Mesendoderm (in vitro differentiated cells): ENCODE measurements at regions not wholly inside any gene's neighbourhood (a gene's known extent, or its start where the extent isn't known, plus 50 kb on each side); places are given as distances from the start of the nearest gene placed in this dataset.

Source experiments
- DNase-seq: peaks from one replicate; pipeline ENCODE4 v3.0.0; 2013
- H2AK5ac ChIP-seq: 2 replicates; pipeline ENCODE4 v1.6.1; 2013; ENCODE audit warnings: low read length, inconsistent platforms
- H2BK120ac ChIP-seq: 2 replicates; pipeline ENCODE4 v1.6.1; 2013; ENCODE audit warnings: low read depth, mild to moderate bottlenecking, low read length, moderate library complexity, mixed read lengths
- H2BK15ac ChIP-seq: replicated peaks from 2 replicates; pipeline ENCODE4 v1.6.1; 2013; ENCODE audit warnings: low read depth, mild to moderate bottlenecking, moderate library complexity
- H2BK5ac ChIP-seq: 2 replicates; pipeline ENCODE4 v1.6.1; 2013; ENCODE audit warnings: low read length, inconsistent platforms
- H3K18ac ChIP-seq: 2 replicates; pipeline ENCODE4 v1.6.1; 2013; ENCODE audit warnings: mild to moderate bottlenecking, low read length, mixed read lengths
- H3K23ac ChIP-seq: one replicate; pipeline ENCODE4 v1.6.1; 2013; ENCODE audit warnings: low read length
- H3K27ac ChIP-seq: 2 replicates; pipeline ENCODE4 v1.5.1; 2013; ENCODE audit warnings: low read depth, mild to moderate bottlenecking, inconsistent platforms, low read length, moderate library complexity
- H3K27me3 ChIP-seq: 2 replicates; pipeline ENCODE4 v1.6.1; 2013; ENCODE audit warnings: low read length, control low read depth, mild to moderate bottlenecking, inconsistent platforms; ENCODE audit not compliant: insufficient read depth, poor library complexity
- H3K36me3 ChIP-seq: 2 replicates; pipeline ENCODE4 v1.6.1; 2013; ENCODE audit warnings: low read length, inconsistent platforms; ENCODE audit not compliant: control insufficient read depth, insufficient read depth
- H3K4ac ChIP-seq: one replicate; pipeline ENCODE4 v1.6.1; 2013; ENCODE audit warnings: low read depth, mild to moderate bottlenecking, low read length, moderate library complexity
- H3K4me1 ChIP-seq: 2 replicates; pipeline ENCODE4 v1.6.1; 2013; ENCODE audit warnings: low read depth, low read length, inconsistent platforms; ENCODE audit not compliant: control insufficient read depth
- H3K4me2 ChIP-seq: 2 replicates; pipeline ENCODE4 v1.6.1; 2013; ENCODE audit warnings: low read length
- H3K4me3 ChIP-seq: 2 replicates; pipeline ENCODE4 v1.5.1; 2013; ENCODE audit warnings: mild to moderate bottlenecking, low read length
- H3K56ac ChIP-seq: one replicate; pipeline ENCODE4 v1.6.1; 2013; ENCODE audit warnings: low read length
- H3K79me1 ChIP-seq: 2 replicates; pipeline ENCODE4 v1.6.1; 2013; ENCODE audit warnings: low read length, inconsistent platforms
- H3K79me2 ChIP-seq: 2 replicates; pipeline ENCODE4 v1.6.1; 2013; ENCODE audit warnings: mild to moderate bottlenecking, low read length; ENCODE audit not compliant: control insufficient read depth, insufficient read depth
- H3K9ac ChIP-seq: 2 replicates; pipeline ENCODE4 v1.6.1; 2013; ENCODE audit warnings: low read length, inconsistent platforms
- H4K5ac ChIP-seq: one replicate; pipeline ENCODE4 v1.6.1; 2013; ENCODE audit warnings: low read length
- H4K8ac ChIP-seq: one replicate; pipeline ENCODE4 v1.6.1; 2013; ENCODE audit warnings: low read depth, mild to moderate bottlenecking, control low read depth, low read length, moderate library complexity
- WGBS: extraction: QIAGEN DNeasy Blood & Tissue Kit; methylation state at CpG from one replicate; pipeline ENCODE4 v1.1.7; 2013; ENCODE audit warnings: low lambda C conversion rate, missing lambda C conversion rate; ENCODE audit not compliant: insufficient coverage; ENCODE audit errors: extremely low coverage; 5-methylcytosine and 5-hydroxymethylcytosine counted together

DNA sequence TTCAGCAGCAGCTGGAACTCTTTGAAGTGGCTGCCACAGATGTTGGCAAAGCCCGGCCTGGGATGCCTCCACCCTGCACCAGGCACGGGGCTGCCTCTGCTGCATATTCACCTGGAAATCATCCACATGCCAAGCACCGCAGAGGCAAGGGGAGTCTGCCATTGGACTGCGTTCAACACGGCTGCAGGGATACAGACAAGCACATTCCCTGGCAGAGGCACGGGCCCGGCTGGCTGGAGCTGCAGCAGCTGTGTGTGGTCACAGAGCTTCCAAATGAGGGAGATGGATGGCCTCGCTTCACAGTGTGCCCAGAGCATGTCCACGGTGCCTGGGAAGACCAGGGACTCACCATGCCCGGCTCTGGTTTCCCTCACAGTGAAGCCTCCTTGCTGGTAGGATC, 1378.9 kb downstream of the TBC1D22A start:
- WGBS: no CpG with 5 or more reads among the region's 10 CpGs
- H3K79me1 ChIP-seq: no peaks in the 10 kb centered on the region
- H3K27me3 ChIP-seq: no peaks in the 10 kb centered on the region
- no peaks in the 10 kb centered on the region for H3K79me2 ChIP-seq
- no peaks in the 10 kb centered on the region for H3K4me1 ChIP-seq
- H2AK5ac ChIP-seq: no peak overlapping the region
- H3K36me3 ChIP-seq: no peaks in the 10 kb centered on the region
- no peak overlapping the region for H3K56ac ChIP-seq
- no peak overlapping the region for H2BK120ac ChIP-seq
- H4K8ac ChIP-seq: no peak overlapping the region
- no peak overlapping the region for H3K4me3 ChIP-seq
- H3K23ac ChIP-seq: no peak overlapping the region
- no peak overlapping the region for H3K18ac ChIP-seq
- H3K27ac ChIP-seq: no peak overlapping the region
- H2BK15ac ChIP-seq: no peak overlapping the region
- no peak overlapping the region for H3K4me2 ChIP-seq
- no peak overlapping the region for H2BK5ac ChIP-seq
- no peak for DNase-seq
- H3K9ac ChIP-seq: no peak overlapping the region
- no peak overlapping the region for H4K5ac ChIP-seq
- no peak overlapping the region for H3K4ac ChIP-seq

DNA sequence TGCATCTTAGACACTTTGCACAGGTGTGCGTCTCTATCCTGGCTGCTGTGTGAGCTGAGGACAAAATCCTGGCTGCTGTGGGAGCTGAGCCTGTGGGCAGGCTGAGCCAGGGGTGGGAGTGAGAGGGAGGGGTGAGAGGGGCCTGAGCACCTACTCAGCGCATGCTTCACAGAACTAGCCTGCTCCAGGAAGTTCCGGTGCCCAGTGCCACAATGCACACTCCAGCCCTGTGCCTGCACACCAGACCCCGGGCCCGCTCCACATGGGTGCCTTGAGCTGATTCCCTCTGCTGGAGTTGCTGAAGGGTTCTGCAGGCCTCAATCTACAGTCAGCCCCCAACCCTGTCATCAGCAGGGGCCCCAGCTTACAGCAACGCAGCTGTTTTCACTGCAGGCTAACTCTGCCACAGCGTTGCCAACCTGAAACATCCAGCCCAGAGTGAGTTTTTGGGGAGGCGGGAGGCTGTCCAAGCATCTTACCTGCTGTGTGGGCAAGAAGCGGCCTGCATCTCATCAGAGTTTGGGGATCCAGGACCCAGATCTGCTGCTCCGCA, 1377.9 kb downstream of the TBC1D22A start:
- no peak overlapping the region for H3K4ac ChIP-seq
- no peak overlapping the region for H2BK5ac ChIP-seq
- no peak overlapping the region for H2BK15ac ChIP-seq
- no peaks in the 10 kb centered on the region for H3K79me1 ChIP-seq
- H3K36me3 ChIP-seq: no peaks in the 10 kb centered on the region
- H3K4me1 ChIP-seq: no peaks in the 10 kb centered on the region
- H3K79me2 ChIP-seq: no peaks in the 10 kb centered on the region
- H2AK5ac ChIP-seq: no peak overlapping the region
- no peak overlapping the region for H3K9ac ChIP-seq
- H3K4me3 ChIP-seq: no peak overlapping the region
- no CpG with 5 or more reads among the region's 10 CpGs for WGBS
- no peaks in the 10 kb centered on the region for H3K27me3 ChIP-seq
- no peak overlapping the region for H3K27ac ChIP-seq
- H3K18ac ChIP-seq: no peak overlapping the region
- DNase-seq: no peak
- H3K56ac ChIP-seq: no peak overlapping the region
- no peak overlapping the region for H4K5ac ChIP-seq
- no peak overlapping the region for H3K4me2 ChIP-seq
- no peak overlapping the region for H3K23ac ChIP-seq
- no peak overlapping the region for H2BK120ac ChIP-seq
- H4K8ac ChIP-seq: no peak overlapping the region

DNA sequence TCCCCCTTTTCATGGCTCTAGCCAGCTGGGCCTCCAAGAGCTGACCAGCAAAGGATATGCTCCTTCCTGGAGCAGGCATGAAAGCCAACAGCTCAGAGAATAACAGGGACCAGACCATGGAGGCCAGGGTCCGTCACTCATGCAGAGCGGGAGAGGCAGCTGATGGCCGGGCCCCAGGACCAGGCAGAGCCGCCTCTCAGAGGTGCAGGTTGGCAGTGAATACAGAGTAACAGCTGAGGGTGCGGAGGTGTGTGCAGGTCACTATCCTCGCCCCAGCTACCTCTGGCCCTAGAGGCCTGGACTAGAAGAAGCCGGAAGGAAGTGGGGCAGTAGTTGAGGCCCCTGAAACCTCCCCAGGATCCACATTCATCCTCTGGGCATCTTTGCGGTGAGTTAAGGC, 1377.3 kb downstream of the TBC1D22A start:
- Histone ChIP-seq H2BK120ac (no peak overlapping the region), H2BK15ac (no peak overlapping the region), H3K4me2 (no peak overlapping the region), H4K5ac (no peak overlapping the region), H3K27me3 (no peaks in the 10 kb centered on the region), H2BK5ac (no peak overlapping the region), H2AK5ac (no peak overlapping the region), H3K23ac (no peak overlapping the region), H3K4me1 (no peaks in the 10 kb centered on the region), H3K79me2 (no peaks in the 10 kb centered on the region), H3K79me1 (no peaks in the 10 kb centered on the region), H3K27ac (no peak overlapping the region), H4K8ac (no peak overlapping the region), H3K18ac (no peak overlapping the region), H3K9ac (no peak overlapping the region), H3K4me3 (no peak overlapping the region), H3K56ac (no peak overlapping the region), H3K4ac (no peak overlapping the region), H3K36me3 (no peaks in the 10 kb centered on the region)
- no CpG with 5 or more reads among the region's 8 CpGs for WGBS
- no peak for DNase-seq

DNA sequence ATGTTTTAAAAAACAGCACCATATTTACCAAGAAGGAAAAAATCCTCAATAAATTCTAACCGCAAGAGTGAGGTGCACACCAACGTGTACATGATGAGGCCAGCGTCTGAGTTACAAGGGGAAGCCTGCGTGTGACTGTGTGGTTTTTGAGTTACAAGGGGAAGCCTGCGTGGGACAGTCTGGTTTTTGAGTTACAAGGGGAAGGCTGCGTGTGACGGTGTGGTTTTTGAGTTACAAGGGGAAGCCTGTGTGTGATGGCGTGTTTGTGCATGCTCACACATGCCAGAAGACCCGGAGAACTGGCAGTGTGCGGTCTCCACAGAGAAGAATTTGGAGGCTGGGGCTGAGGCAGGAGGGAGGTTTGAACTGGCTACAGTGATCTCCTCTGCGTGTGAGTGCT, 1376.4 kb downstream of the TBC1D22A start:
- no peaks in the 10 kb centered on the region for H3K79me2 ChIP-seq
- no peak for DNase-seq

DNA sequence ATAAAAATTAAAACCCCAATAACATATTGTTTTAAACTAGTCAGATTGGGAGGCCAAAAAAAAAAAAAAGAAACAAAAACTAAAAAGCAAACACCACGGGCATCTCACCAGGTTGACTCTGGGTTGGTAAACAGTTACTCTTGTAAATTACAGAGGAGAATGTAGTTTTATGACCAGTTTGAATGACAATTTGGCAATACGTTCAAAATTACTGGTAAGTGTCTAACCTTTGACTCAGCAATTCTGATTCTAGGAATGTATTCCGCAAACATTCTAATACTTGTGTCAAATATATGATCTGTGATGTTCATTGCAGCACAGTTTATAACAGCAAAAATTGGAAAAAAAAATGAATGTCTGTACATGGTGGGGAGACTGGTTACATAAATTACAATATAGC, 1376.0 kb downstream of the TBC1D22A start:
- no peak overlapping the region for H4K8ac ChIP-seq
- H3K27ac ChIP-seq: no peak overlapping the region
- no peak overlapping the region for H2BK15ac ChIP-seq
- H3K4me3 ChIP-seq: no peak overlapping the region
- H3K27me3 ChIP-seq: no peaks in the 10 kb centered on the region
- no peaks in the 10 kb centered on the region for H3K79me1 ChIP-seq
- H3K18ac ChIP-seq: no peak overlapping the region
- H3K79me2 ChIP-seq: no peaks in the 10 kb centered on the region
- H3K4me1 ChIP-seq: no peaks in the 10 kb centered on the region
- no peak overlapping the region for H3K23ac ChIP-seq
- no peak for DNase-seq
- no peak overlapping the region for H3K4me2 ChIP-seq
- H2BK5ac ChIP-seq: no peak overlapping the region
- H3K56ac ChIP-seq: no peak overlapping the region
- no peak overlapping the region for H3K4ac ChIP-seq
- no peaks in the 10 kb centered on the region for H3K36me3 ChIP-seq
- H3K9ac ChIP-seq: no peak overlapping the region
- H2BK120ac ChIP-seq: no peak overlapping the region
- whole genome bisulfite sequencing: no CpG with 5 or more reads among the region's 3 CpGs
- no peak overlapping the region for H4K5ac ChIP-seq
- no peak overlapping the region for H2AK5ac ChIP-seq

More for the DNA sequence above, 1376.4 kb downstream of the TBC1D22A start:
- Histone ChIP-seq H4K5ac (no peak overlapping the region), H3K27ac (no peak overlapping the region), H3K9ac (no peak overlapping the region), H3K4ac (no peak overlapping the region), H3K4me1 (no peaks in the 10 kb centered on the region), H3K4me3 (no peak overlapping the region), H2BK15ac (no peak overlapping the region), H3K23ac (no peak overlapping the region), H2BK5ac (no peak overlapping the region), H2BK120ac (no peak overlapping the region), H3K36me3 (no peaks in the 10 kb centered on the region), H3K56ac (no peak overlapping the region), H3K18ac (no peak overlapping the region), H3K4me2 (no peak overlapping the region), H3K79me1 (no peaks in the 10 kb centered on the region), H4K8ac (no peak overlapping the region), H2AK5ac (no peak overlapping the region), H3K27me3 (no peaks in the 10 kb centered on the region)
- WGBS: no CpG with 5 or more reads among the region's 11 CpGs

DNA sequence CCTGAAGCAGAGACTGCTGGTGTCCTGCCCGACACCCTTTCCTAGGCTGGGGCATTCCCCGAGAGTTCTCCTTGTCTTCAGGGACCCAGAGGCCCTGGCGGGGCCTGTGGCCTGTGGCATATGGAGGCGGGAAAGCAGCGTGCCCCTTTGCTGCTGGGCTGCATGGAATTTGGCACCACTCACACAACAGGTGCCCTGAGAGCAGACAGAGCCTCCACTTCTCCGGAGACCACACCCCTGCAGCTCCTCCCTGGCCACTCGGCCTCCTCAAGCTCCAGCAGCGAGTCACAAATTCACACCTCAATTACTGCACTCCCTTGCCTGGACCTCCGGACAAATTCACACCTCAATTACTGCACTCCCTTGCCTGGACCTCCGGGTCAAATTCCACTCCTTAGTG, 1375.2 kb downstream of the TBC1D22A start:
- no CpG with 5 or more reads among the region's 10 CpGs for WGBS
- no peak overlapping the region for H2BK15ac ChIP-seq
- no peaks in the 10 kb centered on the region for H3K79me2 ChIP-seq
- no peak overlapping the region for H2BK5ac ChIP-seq
- H3K23ac ChIP-seq: no peak overlapping the region
- DNase-seq: peak; percentile 86
- no peaks in the 10 kb centered on the region for H3K4me1 ChIP-seq
- H3K79me1 ChIP-seq: no peaks in the 10 kb centered on the region
- no peak overlapping the region for H4K8ac ChIP-seq
- no peak overlapping the region for H3K4me3 ChIP-seq
- no peak overlapping the region for H3K9ac ChIP-seq
- H3K27ac ChIP-seq: no peak overlapping the region
- no peak overlapping the region for H3K18ac ChIP-seq
- peak overlapping the region; percentile 25 for H3K56ac ChIP-seq
- H3K4ac ChIP-seq: no peak overlapping the region
- H2AK5ac ChIP-seq: no peak overlapping the region
- H4K5ac ChIP-seq: no peak overlapping the region
- H3K36me3 ChIP-seq: no peaks in the 10 kb centered on the region
- H2BK120ac ChIP-seq: no peak overlapping the region
- H3K27me3 ChIP-seq: no peaks in the 10 kb centered on the region
- H3K4me2 ChIP-seq: no peak overlapping the region
